NCI-H82 (cell line): ENCODE measurements at regions not wholly inside any gene's neighbourhood (a gene's known extent, or its start where the extent isn't known, plus 50 kb on each side); places are given as distances from the start of the nearest gene placed in this dataset.

ENCODE experiments used
- DNase-seq: peaks from one replicate; lab custom pipeline; 2025; lab: John Stamatoyannopoulos, UW

DNA sequence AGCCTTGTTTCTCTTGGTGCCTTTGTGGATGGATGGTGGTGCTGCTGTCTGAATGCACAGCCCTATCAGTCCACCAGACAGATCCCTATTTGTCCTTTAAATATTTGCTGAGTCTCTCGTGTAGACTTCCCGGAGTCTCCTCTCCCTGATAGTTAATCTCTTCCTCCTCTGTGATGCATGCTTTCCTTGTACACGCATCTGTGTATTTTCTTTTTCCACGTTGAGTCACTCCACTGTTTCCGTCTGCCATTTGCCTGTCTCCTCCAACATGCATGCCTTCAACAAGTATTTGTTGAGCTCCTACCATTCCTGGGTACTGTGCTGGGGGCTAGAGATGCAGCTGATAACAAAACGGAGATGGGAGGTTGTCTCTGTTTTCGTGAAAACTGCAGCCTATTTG, 282.6 kb downstream of the HAPSTR1 start:
- DNase-seq: no peak

DNA sequence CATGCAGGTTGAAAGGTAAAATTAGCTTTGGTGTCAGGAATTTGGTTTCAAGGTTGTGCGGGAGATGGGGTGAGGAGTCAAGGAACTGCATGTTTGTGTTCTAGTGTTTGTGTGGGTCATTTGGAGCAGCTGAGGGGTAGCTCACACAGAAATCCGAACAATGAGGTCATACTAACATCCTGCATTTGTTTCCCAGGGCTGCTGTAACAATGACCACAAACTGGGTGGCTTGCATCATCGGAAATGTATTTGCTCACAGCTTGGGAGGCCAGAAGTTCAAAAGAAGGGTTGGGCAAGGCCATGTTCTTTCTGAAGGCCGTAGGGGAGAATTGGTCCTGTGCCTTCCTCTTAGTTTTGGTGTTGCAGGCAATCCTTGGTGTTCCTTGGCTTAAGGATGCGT, 287.4 kb downstream of the HAPSTR1 start:
- no peak for DNase-seq

- DNase-seq: no peak
These were observed 288.8 kb downstream of the HAPSTR1 start for GRCh38 chr16:9380221-9380620.

DNA sequence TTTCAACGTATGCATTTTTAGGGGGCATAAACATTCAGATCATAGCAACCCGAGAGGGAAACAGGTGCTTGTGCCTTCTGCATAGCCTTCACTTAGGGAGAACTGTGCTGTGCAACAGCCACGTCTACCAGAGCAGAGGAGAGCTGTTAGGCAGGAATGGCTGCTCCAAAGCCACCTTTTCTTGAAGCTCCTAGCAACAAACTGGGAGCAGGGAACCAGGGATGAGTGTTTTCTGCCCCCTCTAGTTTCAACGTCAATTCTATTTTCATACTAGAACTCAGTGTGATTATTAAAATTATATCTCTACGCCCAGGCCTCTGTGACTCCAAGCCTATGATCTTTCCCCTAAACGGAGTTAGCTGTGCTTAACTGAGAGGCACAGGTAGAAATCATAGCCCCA, 290.0 kb downstream of the HAPSTR1 start:
- DNase-seq: no peak

GRCh38 chr16:9381905-9382304, 290.5 kb downstream of the HAPSTR1 start:
- no peak for DNase-seq

DNA sequence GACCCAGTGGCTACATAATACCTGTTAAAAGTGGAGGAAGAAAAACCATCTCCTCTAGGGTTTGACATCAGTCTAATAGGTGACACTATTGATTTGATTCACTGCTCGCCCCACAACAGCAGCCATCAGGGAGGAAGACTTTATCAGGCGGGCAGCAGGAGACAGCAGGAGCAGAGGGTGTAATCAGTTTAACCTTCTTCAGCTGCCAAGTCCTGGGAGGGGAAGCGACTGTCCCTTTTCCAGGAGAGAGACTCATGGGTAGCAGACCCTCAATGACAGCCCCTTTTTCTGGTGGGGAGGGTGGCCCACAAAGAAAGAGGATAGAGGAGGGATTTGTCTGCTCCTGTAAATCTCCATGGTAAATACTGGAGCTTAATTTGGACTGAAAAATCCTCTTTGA, 291.8 kb downstream of the HAPSTR1 start:
- DNase-seq: peak; percentile 87

DNA sequence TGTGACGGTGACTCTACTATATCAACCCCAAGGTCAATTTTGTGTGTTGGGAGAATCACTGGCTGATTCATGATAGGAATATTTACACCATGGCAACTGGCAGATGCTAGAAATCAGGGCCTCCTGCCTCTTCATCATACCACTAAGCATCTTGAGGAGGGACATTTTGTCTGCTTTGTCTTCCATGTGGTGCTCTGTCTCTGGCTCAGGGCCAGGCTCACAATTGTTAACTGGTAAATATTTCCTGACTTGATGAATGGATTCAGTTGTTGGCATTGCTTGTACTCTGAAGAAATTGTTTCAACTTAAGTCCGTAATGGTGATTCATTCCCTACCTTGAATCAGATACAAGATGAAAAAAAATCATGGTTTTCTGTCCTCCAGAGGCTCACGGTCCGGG, 292.7 kb downstream of the HAPSTR1 start:
- DNase-seq: no peak

GRCh38 chr16:9389543-9390207, 298.2 kb downstream of the HAPSTR1 start:
- peak; percentile 8 for DNase-seq

- DNase-seq: no peak
These were observed 301.5 kb downstream of the HAPSTR1 start for GRCh38 chr16:9392956-9393355.

- DNase-seq: no peak
These were observed 302.1 kb downstream of the HAPSTR1 start for GRCh38 chr16:9393591-9393990.

DNA sequence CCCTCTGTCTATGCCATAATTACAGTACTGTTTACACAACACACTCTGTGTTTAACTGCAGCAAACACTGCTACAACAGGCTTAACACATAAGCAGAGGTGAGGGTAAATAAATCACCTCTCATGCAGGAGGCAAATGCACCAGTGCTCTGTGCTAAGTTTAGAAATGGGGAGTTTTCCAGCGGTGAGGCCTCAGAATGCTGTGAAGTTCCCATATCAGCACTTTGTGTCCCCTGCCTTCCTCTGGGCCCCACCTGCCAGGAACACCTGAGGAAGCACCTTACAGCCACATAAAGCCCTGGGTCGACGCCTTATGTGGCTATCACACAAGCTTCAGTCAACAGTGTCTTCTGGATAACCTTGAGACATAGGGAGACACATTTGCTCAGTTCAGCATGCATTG, 304.5 kb downstream of the HAPSTR1 start:
- no peak for DNase-seq

GRCh38 chr16:9399573-9399972, 308.1 kb downstream of the HAPSTR1 start:
- peak; percentile 50 for DNase-seq

GRCh38 chr16:9401173-9401572, 309.7 kb downstream of the HAPSTR1 start:
- no peak for DNase-seq

DNA sequence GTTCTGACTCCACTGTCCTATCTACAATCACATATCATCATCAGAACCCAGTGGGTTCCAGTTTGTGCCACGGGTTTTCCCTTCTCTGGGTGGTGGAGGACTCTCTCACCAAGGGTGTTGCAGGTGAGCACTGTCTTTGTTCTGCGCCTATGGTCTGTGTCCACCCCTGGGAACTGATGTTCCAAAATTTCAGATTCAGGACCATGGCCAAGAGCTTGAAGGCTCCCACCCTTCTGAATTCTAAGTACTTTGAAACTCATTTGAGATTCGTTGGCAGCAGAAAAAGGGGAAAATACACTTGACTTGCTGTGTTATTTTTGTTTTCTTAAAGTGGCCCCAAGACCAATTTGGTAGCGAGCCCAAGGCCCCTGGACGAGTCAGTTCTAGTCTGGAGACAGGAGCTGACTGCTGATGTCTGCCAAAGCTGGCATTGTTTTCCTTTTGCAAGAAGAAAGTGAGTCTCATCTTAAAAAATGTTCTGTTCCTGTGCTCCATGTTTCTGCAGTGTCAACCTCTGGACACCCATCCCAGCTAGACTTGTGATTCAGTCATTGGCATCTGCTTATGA, 310.9 kb downstream of the HAPSTR1 start:
- DNase-seq: no peak

DNA sequence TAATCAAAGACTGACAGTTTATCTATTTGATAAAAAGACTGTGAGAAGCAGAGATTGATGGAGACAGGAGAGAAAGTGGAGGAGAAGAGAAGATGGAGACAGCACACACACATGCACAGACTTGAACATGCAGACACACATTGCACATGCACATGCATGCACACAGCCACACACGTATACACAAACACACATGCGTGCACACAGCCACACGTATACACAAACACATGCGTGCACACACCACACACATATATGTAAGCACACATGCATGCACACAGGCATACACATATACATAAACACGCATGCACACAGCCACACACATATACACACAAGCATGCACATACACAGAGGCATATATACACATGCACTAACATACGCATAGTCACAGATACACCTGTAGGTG, 313.4 kb downstream of the HAPSTR1 start:
- no peak for DNase-seq

DNA sequence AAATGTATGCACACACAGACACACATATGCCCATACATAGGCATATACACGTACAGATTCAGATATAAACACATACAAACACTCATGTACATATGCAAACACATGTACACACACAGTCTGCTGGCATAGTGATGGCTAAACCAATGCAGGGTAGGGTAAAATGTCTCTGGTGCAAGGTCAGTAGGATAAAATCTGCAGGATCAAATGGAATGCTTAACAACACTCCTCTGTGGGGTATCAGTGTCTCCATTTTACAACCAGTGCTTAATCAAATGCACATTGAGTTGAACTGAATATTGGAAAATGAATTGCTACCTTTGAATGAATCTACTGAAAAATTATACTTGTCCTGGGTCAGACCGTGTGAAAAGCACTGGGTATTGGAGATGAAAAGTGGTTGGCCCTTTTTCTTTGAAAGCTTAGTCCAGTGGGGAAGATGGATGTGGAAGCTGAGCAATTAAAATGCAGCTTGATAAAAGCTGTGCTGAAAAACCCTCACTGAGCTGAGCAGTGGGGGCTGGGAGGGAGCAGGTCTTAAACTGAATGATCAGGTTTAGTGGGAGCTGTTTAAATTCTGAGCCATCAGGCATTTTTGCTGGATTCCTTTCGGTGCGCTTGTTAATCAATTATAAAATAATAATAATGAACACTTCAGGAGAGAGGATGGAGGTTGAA, 314.7 kb downstream of the HAPSTR1 start:
- DNase-seq: peak; percentile 25

DNA sequence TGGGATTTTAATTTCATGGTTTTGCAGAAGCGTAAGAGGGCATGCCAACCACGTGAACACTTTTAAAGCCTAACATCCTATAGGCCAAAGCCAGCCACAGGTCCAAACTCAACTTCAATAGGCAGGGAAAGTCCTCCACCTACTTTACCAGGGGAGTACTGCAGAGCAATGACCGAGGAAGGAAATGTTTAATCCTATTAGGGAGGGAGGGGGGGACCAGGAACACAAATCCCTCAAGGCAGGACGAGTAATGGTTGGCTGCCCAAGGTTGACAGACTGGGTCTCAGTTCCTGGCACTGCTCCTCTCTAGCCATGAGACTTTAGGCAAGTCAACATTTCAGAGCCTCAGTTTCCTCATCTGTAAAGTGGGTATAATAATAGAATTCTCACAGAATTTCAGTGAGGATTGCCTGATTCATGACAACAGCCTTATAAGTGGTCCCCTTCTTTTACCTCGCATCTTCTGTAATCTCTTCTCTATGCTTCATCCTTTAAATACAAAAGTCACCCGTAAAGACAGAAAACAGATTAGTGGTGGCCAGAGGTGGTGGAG, 315.8 kb downstream of the HAPSTR1 start:
- peak; percentile 79 for DNase-seq

GRCh38 chr16:9408297-9408878, 316.9 kb downstream of the HAPSTR1 start:
- peak; percentile 94 for DNase-seq

GRCh38 chr16:9409560-9410493, 318.4 kb downstream of the HAPSTR1 start:
- no peak for DNase-seq

DNA sequence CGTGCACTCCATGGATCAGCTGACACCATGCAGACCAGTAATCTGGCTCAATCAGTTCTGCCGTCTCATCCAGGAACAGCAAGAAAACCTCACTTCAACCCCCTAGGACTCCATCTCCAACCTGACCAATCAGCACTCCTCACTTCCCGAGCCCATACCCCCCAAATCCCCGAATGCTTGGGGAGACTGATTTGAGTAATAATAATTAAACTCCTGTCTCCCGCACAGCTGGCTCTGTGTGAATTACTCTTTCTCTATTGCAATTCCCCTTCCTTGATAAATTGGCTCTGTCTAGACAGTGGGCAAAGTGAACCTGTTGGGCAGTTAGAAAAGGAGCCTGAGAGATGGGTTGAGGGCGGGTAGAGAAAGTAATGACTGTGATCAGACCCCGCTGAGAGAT, 320.0 kb downstream of the HAPSTR1 start:
- no peak for DNase-seq

- no peak for DNase-seq
These were observed 320.8 kb downstream of the HAPSTR1 start for GRCh38 chr16:9412031-9412914.
